ENCODE measurements at regions not wholly inside any gene's neighbourhood (a gene's known extent, or its start where the extent isn't known, plus 50 kb on each side); places are given as distances from the start of the nearest gene placed in this dataset.
"Not testable (repeated sequence)": the region's sequence is repeated elsewhere in the genome, so short reads cannot be mapped to it uniquely, and the experiment has no call there.

- Histone ChIP-seq H3K9me3 (ENCODE audit: control insufficient read depth, low read depth, low read length) (no peaks in the 10 kb centered on the region), H3K27ac (ENCODE audit: low read length) (no peak overlapping the region), H3K4me3 (ENCODE audit: low read length) (peak overlapping the region; percentile 23), H3K36me3 (ENCODE audit: control insufficient read depth, low read depth, low read length) (no peaks in the 10 kb centered on the region), H3K27me3 (ENCODE audit: control insufficient read depth, insufficient read depth, low read length) (peaks cover 7% of the 10 kb centered on the region), H3K9ac (ENCODE audit: low read length) (no peak overlapping the region), H3K4me1 (ENCODE audit: control insufficient read depth, low read depth, low read length) (peaks cover 10% of the 10 kb centered on the region)
Measured at GRCh38 chr21:41612674-41613532, 104.9 kb upstream of the TMPRSS2 start.

DNA sequence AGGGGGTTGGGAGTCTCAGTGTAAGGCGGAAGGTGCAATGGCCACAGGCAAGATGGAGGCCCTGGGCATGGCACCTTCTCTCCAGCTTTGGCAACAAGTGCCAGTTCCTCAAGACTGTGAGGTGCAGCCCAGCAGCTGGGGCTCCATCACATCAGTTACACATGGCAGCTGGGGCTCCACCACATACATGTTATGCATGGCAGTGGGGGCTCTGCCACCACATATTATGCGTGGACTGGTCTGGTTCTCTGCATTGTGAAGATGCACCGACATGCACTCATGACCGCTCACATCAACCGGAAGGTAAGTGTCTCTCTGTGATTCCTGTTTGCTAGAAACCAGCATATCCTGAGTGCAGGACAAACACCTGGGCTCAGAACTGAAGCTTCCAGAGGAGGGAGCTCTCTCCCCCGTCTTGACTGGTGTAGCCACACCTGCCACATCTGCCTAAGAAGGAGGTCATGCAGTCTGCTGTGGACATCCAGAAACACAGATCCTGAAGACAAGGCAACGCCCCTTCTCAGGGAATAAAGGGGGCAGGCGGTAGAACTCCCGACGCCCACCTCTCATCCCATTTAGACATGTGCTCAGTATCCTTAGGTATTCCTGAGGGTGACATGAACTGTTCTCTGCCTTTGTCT lies 104.1 kb upstream of the TMPRSS2 start:
- H3K4me3 ChIP-seq (ENCODE audit: low read length), result peak overlapping the region; percentile 23
- H3K9ac ChIP-seq (ENCODE audit: low read length), result no peak overlapping the region
- H3K4me1 ChIP-seq (ENCODE audit: control insufficient read depth, low read depth, low read length), result peaks cover 10% of the 10 kb centered on the region
- H3K36me3 ChIP-seq (ENCODE audit: control insufficient read depth, low read depth, low read length), result no peaks in the 10 kb centered on the region
- H3K27me3 ChIP-seq (ENCODE audit: control insufficient read depth, insufficient read depth, low read length), result peaks cover 7% of the 10 kb centered on the region
- no peak overlapping the region for H3K27ac ChIP-seq (ENCODE audit: low read length)
- no peaks in the 10 kb centered on the region for H3K9me3 ChIP-seq (ENCODE audit: control insufficient read depth, low read depth, low read length)

DNA sequence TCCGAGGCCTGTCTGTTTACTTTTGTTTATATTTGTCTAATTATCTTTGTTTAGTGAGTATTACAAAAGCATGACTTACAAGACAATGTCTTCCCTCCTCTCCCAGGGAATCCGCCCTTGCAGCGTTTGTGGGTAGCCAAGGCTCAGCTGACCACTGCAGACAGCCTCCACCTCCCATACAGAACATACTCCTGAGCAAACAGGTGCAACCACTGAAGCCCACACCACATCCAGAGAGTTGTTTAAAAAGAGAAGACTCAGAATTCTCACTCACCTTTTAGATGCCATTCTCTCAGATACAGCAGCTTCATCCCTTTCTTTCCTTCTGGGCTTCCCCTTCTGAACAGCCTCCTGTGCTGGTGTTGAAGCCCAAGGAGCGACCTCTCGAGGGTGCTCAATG lies 103.5 kb upstream of the TMPRSS2 start:
- no peak overlapping the region for H3K4me3 ChIP-seq (ENCODE audit: low read length)
- no peak overlapping the region for H3K9ac ChIP-seq (ENCODE audit: low read length)
- H3K4me1 ChIP-seq (ENCODE audit: control insufficient read depth, low read depth, low read length), result peaks cover 10% of the 10 kb centered on the region
- H3K27ac ChIP-seq (ENCODE audit: low read length), result no peak overlapping the region
- peaks cover 7% of the 10 kb centered on the region for H3K27me3 ChIP-seq (ENCODE audit: control insufficient read depth, insufficient read depth, low read length)
- no peaks in the 10 kb centered on the region for H3K36me3 ChIP-seq (ENCODE audit: control insufficient read depth, low read depth, low read length)
- H3K9me3 ChIP-seq (ENCODE audit: control insufficient read depth, low read depth, low read length), result no peaks in the 10 kb centered on the region

DNA sequence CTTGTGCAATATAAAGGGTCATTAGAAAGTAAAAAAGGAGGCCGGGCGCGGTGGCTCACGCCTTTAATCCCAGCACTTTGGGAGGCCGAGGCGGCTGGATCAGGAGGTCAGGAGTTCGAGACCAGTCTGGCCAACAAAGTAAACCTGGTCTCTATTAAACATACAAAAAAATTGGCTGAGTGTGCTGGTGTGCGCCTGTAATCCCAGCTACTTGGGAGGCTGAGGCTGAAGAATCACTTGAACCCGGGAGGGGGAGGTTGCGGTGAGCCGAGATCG lies 102.8 kb upstream of the TMPRSS2 start:
- H3K27ac ChIP-seq (ENCODE audit: low read length); H3K4me3 ChIP-seq (ENCODE audit: low read length): not testable (repeated sequence)

GRCh38 chr21:41610042-41610839 lies 102.3 kb upstream of the TMPRSS2 start:
- no peak overlapping the region for H3K9ac ChIP-seq (ENCODE audit: low read length)
- H3K4me3 ChIP-seq (ENCODE audit: low read length), result no peak overlapping the region
- H3K9me3 ChIP-seq (ENCODE audit: control insufficient read depth, low read depth, low read length), result no peaks in the 10 kb centered on the region
- H3K27ac ChIP-seq (ENCODE audit: low read length), result no peak overlapping the region
- peaks cover 7% of the 10 kb centered on the region for H3K27me3 ChIP-seq (ENCODE audit: control insufficient read depth, insufficient read depth, low read length)
- H3K36me3 ChIP-seq (ENCODE audit: control insufficient read depth, low read depth, low read length), result no peaks in the 10 kb centered on the region
- H3K4me1 ChIP-seq (ENCODE audit: control insufficient read depth, low read depth, low read length), result peaks cover 10% of the 10 kb centered on the region

More for the DNA sequence above, 102.8 kb upstream of the TMPRSS2 start:
- H3K4me1 ChIP-seq (ENCODE audit: control insufficient read depth, low read depth, low read length), result peaks cover 10% of the 10 kb centered on the region
- not testable (repeated sequence) for H3K27me3 ChIP-seq (ENCODE audit: control insufficient read depth, insufficient read depth, low read length); H3K9ac ChIP-seq (ENCODE audit: low read length); H3K9me3 ChIP-seq (ENCODE audit: control insufficient read depth, low read depth, low read length); H3K36me3 ChIP-seq (ENCODE audit: control insufficient read depth, low read depth, low read length)

GRCh38 chr21:41606706-41607105 lies 98.7 kb upstream of the TMPRSS2 start:
- Histone ChIP-seq H3K27ac (ENCODE audit: low read length) (no peak overlapping the region), H3K4me1 (ENCODE audit: control insufficient read depth, low read depth, low read length) (no peaks in the 10 kb centered on the region), H3K9ac (ENCODE audit: low read length) (no peak overlapping the region), H3K9me3 (ENCODE audit: control insufficient read depth, low read depth, low read length) (no peaks in the 10 kb centered on the region), H3K36me3 (ENCODE audit: control insufficient read depth, low read depth, low read length) (no peaks in the 10 kb centered on the region), H3K4me3 (ENCODE audit: low read length) (no peak overlapping the region), H3K27me3 (ENCODE audit: control insufficient read depth, insufficient read depth, low read length) (peaks cover 3% of the 10 kb centered on the region)

DNA sequence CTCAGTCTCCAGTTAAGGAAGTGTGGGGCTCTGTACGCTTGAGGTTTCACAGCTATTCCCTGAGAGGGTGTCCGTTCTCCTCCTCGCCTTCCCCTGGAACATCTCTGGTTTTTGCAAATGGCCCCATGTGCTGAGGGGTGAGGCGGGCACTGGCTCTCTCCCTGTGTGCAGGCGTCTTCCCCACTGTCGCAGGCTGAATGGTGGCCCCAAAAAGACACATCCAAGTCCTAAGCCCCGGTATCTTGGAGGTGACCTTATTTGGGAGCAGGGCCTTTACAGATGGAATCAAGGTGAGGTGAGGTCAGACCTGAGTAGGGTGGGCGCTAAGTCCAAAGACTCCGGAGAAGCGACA lies 98.0 kb upstream of the TMPRSS2 start:
- H3K4me1 ChIP-seq (ENCODE audit: control insufficient read depth, low read depth, low read length), result no peaks in the 10 kb centered on the region
- H3K4me3 ChIP-seq (ENCODE audit: low read length), result no peak overlapping the region
- H3K36me3 ChIP-seq (ENCODE audit: control insufficient read depth, low read depth, low read length), result no peaks in the 10 kb centered on the region
- no peak overlapping the region for H3K9ac ChIP-seq (ENCODE audit: low read length)
- H3K27me3 ChIP-seq (ENCODE audit: control insufficient read depth, insufficient read depth, low read length), result no peaks in the 10 kb centered on the region
- H3K27ac ChIP-seq (ENCODE audit: low read length), result no peak overlapping the region
- H3K9me3 ChIP-seq (ENCODE audit: control insufficient read depth, low read depth, low read length), result no peaks in the 10 kb centered on the region

DNA sequence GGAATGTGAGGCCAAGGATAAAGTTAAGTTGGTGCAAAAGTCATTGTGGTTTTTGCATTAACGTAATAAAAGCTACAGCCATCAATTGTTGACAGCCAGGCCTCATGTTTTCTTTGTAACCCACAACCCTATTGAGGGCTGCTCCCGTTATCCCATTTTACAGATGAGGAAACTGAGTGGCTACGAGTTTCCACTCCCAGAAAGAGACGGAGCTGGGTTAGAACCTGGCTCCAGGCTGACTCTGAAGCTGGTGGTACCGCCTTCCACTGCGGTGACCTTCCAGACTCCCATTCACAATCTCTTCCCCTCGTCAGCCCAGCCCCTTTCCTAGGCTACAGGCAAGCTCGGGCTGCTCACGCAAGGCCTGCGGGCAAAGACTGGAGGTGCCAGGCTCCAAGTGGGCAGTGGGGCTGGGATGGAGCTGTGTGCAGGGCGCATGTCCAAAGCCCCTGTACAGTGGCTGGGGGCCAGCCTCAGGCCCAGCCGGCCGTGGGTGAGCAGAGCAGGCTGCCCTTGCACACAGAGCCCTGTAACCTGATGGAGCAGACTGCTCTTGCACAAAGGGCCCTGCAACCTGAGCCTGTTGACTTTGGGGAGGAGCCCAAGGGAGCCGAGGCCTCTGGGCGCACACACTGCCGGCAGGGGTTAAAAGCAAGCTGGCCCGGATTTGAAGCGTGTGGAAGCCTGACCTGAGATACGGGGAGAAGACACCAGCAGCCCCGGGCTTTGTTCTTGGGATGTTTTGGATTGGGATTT lies 97.4 kb upstream of the TMPRSS2 start:
- H3K4me1 ChIP-seq (ENCODE audit: control insufficient read depth, low read depth, low read length), result no peaks in the 10 kb centered on the region
- no peak overlapping the region for H3K4me3 ChIP-seq (ENCODE audit: low read length)
- H3K36me3 ChIP-seq (ENCODE audit: control insufficient read depth, low read depth, low read length), result no peaks in the 10 kb centered on the region

DNA sequence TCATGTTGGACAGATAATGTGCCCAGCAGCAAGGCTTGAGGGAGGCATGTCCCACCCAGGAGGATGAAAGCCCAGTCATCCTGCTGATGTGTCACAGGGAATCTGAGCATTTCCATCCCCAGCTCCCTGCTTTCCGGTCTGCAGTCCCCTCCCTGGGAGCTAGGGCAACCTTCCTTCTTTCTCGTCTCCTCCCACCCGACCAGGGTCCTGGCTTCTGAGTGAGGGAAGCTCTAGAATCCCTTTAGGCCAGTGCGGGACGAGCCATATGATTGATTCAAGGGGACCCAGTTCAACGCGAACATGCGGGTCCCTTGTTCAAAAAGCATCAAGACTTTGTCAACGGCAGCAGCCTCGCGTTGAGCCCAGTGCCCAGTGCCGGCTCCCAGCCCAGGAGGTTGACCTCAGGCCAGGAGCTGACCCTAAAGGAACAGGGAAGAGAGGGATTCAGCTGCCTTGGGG lies 96.7 kb upstream of the TMPRSS2 start:
- Histone ChIP-seq H3K36me3 (ENCODE audit: control insufficient read depth, low read depth, low read length) (no peaks in the 10 kb centered on the region), H3K4me1 (ENCODE audit: control insufficient read depth, low read depth, low read length) (no peaks in the 10 kb centered on the region), H3K9ac (ENCODE audit: low read length) (no peak overlapping the region), H3K27me3 (ENCODE audit: control insufficient read depth, insufficient read depth, low read length) (no peaks in the 10 kb centered on the region), H3K4me3 (ENCODE audit: low read length) (no peak overlapping the region), H3K27ac (ENCODE audit: low read length) (no peak overlapping the region), H3K9me3 (ENCODE audit: control insufficient read depth, low read depth, low read length) (no peaks in the 10 kb centered on the region)

More for the DNA sequence above, 97.4 kb upstream of the TMPRSS2 start:
- Histone ChIP-seq H3K27ac (ENCODE audit: low read length) (no peak overlapping the region), H3K9ac (ENCODE audit: low read length) (no peak overlapping the region), H3K9me3 (ENCODE audit: control insufficient read depth, low read depth, low read length) (no peaks in the 10 kb centered on the region), H3K27me3 (ENCODE audit: control insufficient read depth, insufficient read depth, low read length) (no peaks in the 10 kb centered on the region)

- Histone ChIP-seq H3K4me1 (ENCODE audit: control insufficient read depth, low read depth, low read length) (no peaks in the 10 kb centered on the region), H3K9ac (ENCODE audit: low read length) (no peak overlapping the region), H3K9me3 (ENCODE audit: control insufficient read depth, low read depth, low read length) (no peaks in the 10 kb centered on the region), H3K27ac (ENCODE audit: low read length) (no peak overlapping the region), H3K36me3 (ENCODE audit: control insufficient read depth, low read depth, low read length) (no peaks in the 10 kb centered on the region), H3K27me3 (ENCODE audit: control insufficient read depth, insufficient read depth, low read length) (no peaks in the 10 kb centered on the region), H3K4me3 (ENCODE audit: low read length) (no peak overlapping the region)
Measured at GRCh38 chr21:41603476-41603875, 95.5 kb upstream of the TMPRSS2 start.

- H3K9me3 ChIP-seq (ENCODE audit: control insufficient read depth, low read depth, low read length), result no peaks in the 10 kb centered on the region
- no peak overlapping the region for H3K9ac ChIP-seq (ENCODE audit: low read length)
- H3K4me3 ChIP-seq (ENCODE audit: low read length), result no peak overlapping the region
- no peaks in the 10 kb centered on the region for H3K4me1 ChIP-seq (ENCODE audit: control insufficient read depth, low read depth, low read length)
- no peaks in the 10 kb centered on the region for H3K27me3 ChIP-seq (ENCODE audit: control insufficient read depth, insufficient read depth, low read length)
- no peak overlapping the region for H3K27ac ChIP-seq (ENCODE audit: low read length)
- H3K36me3 ChIP-seq (ENCODE audit: control insufficient read depth, low read depth, low read length), result no peaks in the 10 kb centered on the region
Measured at GRCh38 chr21:41602531-41602930, 94.6 kb upstream of the TMPRSS2 start.

Measured in iPS-18a (cell line).